CD14-positive monocyte (primary cell): ENCODE measurements at regions not wholly inside any gene's neighbourhood (a gene's known extent, or its start where the extent isn't known, plus 50 kb on each side); places are given as distances from the start of the nearest gene placed in this dataset.

Source experiments
- DNase-seq, 3 donors: peaks; one replicate each; pipeline ENCODE4 v3.0.0-alpha.2; 2011 to 2022
- H2AFZ ChIP-seq: 2 replicates; pipeline ENCODE4 v1.6.0; 2012; ENCODE audit warnings: mild to moderate bottlenecking, low read depth, low read length, inconsistent platforms; ENCODE audit not compliant: insufficient read depth, poor library complexity, severe bottlenecking
- H3K27ac ChIP-seq, 2 donors: 1 replicate in 1 of 2; 2 replicates in 1 of 2; pipeline ENCODE4 v1.5.1; 2012 to 2013; ENCODE audit warnings: low read length in 2 of 2, control low read depth in 1 of 2, inconsistent platforms in 1 of 2, low read depth in 1 of 2, mild to moderate bottlenecking in 1 of 2
- H3K27me3 ChIP-seq, 2 donors: one replicate each; pipeline versions ENCODE4 v1.6.0 to v1.6.1; 2011 to 2013; ENCODE audit warnings: low read length in 2 of 2; ENCODE audit not compliant: control insufficient read depth in 2 of 2, insufficient read depth in 2 of 2
- H3K36me3 ChIP-seq, 2 donors: replicated peaks in 1 of 2; 1 replicate in 1 of 2; 2 replicates in 1 of 2; pipeline versions ENCODE4 v1.5.1 to v1.6.1; 2012 to 2013; ENCODE audit warnings: low read length in 2 of 2, control low read depth in 1 of 2, inconsistent platforms in 1 of 2, mild to moderate bottlenecking in 1 of 2; ENCODE audit not compliant: insufficient read depth in 2 of 2, control insufficient read depth in 1 of 2
- H3K4me1 ChIP-seq, 2 donors: 1 replicate in 1 of 2; 2 replicates in 1 of 2; pipeline versions ENCODE4 v1.5.1 to v1.6.1; 2012 to 2013; ENCODE audit warnings: low read length in 2 of 2, control low read depth in 1 of 2, inconsistent platforms in 1 of 2, mild to moderate bottlenecking in 1 of 2, moderate library complexity in 1 of 2; ENCODE audit not compliant: insufficient read depth in 2 of 2, control insufficient read depth in 1 of 2
- H3K4me2 ChIP-seq: replicated peaks from 2 replicates; pipeline ENCODE3; 2012; ENCODE audit warnings: low read length, moderate library complexity, mild to moderate bottlenecking; ENCODE audit not compliant: poor library complexity, severe bottlenecking; ENCODE audit errors: extremely low read depth
- H3K4me3 ChIP-seq, 3 experiments: fragments of 200-600 bp in 1 of 3; sonication (generic) in 1 of 3; replicated peaks in 1 of 3; 1 replicate in 2 of 3; 2 replicates in 1 of 3; pipeline ENCODE4 v1.5.1; 2011 to 2013; ENCODE audit warnings: low read length in 3 of 3, mild to moderate bottlenecking in 3 of 3, control low read depth in 2 of 3, low read depth in 2 of 3, inconsistent platforms in 1 of 3, moderate library complexity in 1 of 3
- H3K79me2 ChIP-seq: 2 replicates; pipeline ENCODE4 v1.6.0; 2012; ENCODE audit warnings: mild to moderate bottlenecking, control low read depth, inconsistent platforms, low read length, moderate library complexity; ENCODE audit not compliant: insufficient read depth
- H3K9ac ChIP-seq: 2 replicates; pipeline ENCODE4 v1.6.0; 2017; ENCODE audit warnings: low read length, mild to moderate bottlenecking; ENCODE audit not compliant: insufficient read depth, poor library complexity, severe bottlenecking
- H3K9me3 ChIP-seq, 2 donors: replicated peaks in 1 of 2; 1 replicate in 1 of 2; 2 replicates in 1 of 2; pipeline versions ENCODE4 v1.5.1 to v1.6.1; 2012 to 2013; ENCODE audit warnings: low read length in 2 of 2, control low read depth in 1 of 2; ENCODE audit not compliant: control insufficient read depth in 1 of 2, insufficient read depth in 1 of 2
- H4K20me1 ChIP-seq: 2 replicates; pipeline ENCODE4 v1.6.0; 2012; ENCODE audit warnings: mild to moderate bottlenecking, low read length, control low read depth, moderate library complexity; ENCODE audit not compliant: insufficient read depth
- H3K27ac Mint-ChIP-seq, 7 donors: one replicate each; pipeline ENCODE4 v1.8.0; 2020; ENCODE audit warnings: mild to moderate bottlenecking in 7 of 7, mixed read lengths in 7 of 7, moderate library complexity in 6 of 7, inconsistent platforms in 2 of 7
- H3K27me3 Mint-ChIP-seq, 3 donors: one replicate each; pipeline ENCODE4 v1.8.0; 2021 to 2022; ENCODE audit warnings: low read depth in 3 of 3, mild to moderate bottlenecking in 3 of 3, mixed read lengths in 3 of 3, moderate library complexity in 3 of 3, inconsistent platforms in 1 of 3
- H3K36me3 Mint-ChIP-seq, 2 donors: one replicate each; pipeline ENCODE4 v1.8.0; 2020; ENCODE audit warnings: mixed read lengths in 2 of 2, inconsistent platforms in 1 of 2, mild to moderate bottlenecking in 1 of 2
- H3K4me1 Mint-ChIP-seq: one replicate; pipeline ENCODE4 v1.8.0; 2020; ENCODE audit warnings: mild to moderate bottlenecking, mixed read lengths
- H3K4me3 Mint-ChIP-seq, 2 donors: one replicate each; pipeline ENCODE4 v1.8.0; 2020; ENCODE audit warnings: mild to moderate bottlenecking in 2 of 2, mixed read lengths in 2 of 2, moderate library complexity in 1 of 2
- H3K9me3 Mint-ChIP-seq, 7 donors: one replicate each; pipeline ENCODE4 v1.8.0; 2020 to 2022; ENCODE audit warnings: mixed read lengths in 7 of 7, mild to moderate bottlenecking in 6 of 7, moderate library complexity in 6 of 7, inconsistent platforms in 2 of 7
- CTCF ChIP-seq: fragments of 200-600 bp; IDR thresholded peaks from one replicate; pipeline ENCODE4 v1.8.0; 2022; ENCODE audit warnings: antibody characterized with exemption, mild to moderate bottlenecking
- WGBS: methylation state at CpG from one replicate; pipeline ENCODE4 v1.1.5; 2013; ENCODE audit warnings: missing lambda C conversion rate; ENCODE audit not compliant: insufficient coverage; 5-methylcytosine and 5-hydroxymethylcytosine counted together
- intact Hi-C, 2 donors: fragments of 100-400 bp; cut with micrococcal nuclease; formaldehyde crosslinking; loops; one replicate each; pipeline versions ENCODE4 v1.15.0 to v1.15.1; 2023

DNA sequence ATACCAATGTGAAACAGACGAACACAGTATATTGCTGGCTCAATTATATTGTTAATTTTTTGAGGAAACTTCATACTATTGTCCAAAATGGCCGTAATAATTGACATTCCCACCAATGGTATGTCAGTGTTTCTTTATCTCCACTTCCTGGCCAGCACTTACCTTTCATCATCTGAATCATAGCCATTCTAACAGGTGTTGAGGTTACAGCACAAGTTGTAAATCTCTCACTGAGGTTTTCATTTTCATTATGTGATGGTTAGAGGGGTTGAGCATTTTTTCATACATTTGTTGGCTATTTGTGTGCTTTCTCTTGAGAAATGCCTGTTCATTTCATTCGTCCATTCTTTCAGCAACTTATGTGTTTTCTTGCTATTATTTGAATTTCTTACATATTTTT lies 824.0 kb downstream of the UQCRFS1 start:
- H3K4me2 ChIP-seq: no peak overlapping the region
- Mint-ChIP-seq H3K4me3 (no peak overlapping the region), H3K36me3 (no peaks in the 10 kb centered on the region), H3K27me3 (peaks cover 0 to 5% (median 0%) of the 10 kb centered on the region in 3 donors), H3K4me1 (peaks cover 6% of the 10 kb centered on the region), H3K27ac (no peak overlapping the region), H3K9me3 (peaks cover 0 to 5% (median 2%) of the 10 kb centered on the region in 7 donors)
- WGBS: no CpG with 5 or more reads among the region's 3 CpGs
- H3K4me3 ChIP-seq: no peak overlapping the region
- TF ChIP-seq CTCF: no peak
- H2AFZ ChIP-seq: no peak overlapping the region
- H3K9me3 ChIP-seq: peaks cover 0 to 3% of the 10 kb centered on the region in 2 donors
- no peaks in the 10 kb centered on the region for H3K36me3 ChIP-seq
- DNase-seq: no peak
- no peaks in the 10 kb centered on the region for H3K4me1 ChIP-seq
- intact Hi-C loops: no loop called here
- H4K20me1 ChIP-seq: no peaks in the 10 kb centered on the region
- H3K9ac ChIP-seq: no peak overlapping the region
- H3K27ac ChIP-seq: no peak overlapping the region
- H3K27me3 ChIP-seq: no peaks in the 10 kb centered on the region
- no peaks in the 10 kb centered on the region for H3K79me2 ChIP-seq

GRCh38 chr19:28387507-28387906 lies 825.4 kb downstream of the UQCRFS1 start:
- Mint-ChIP-seq H3K4me1 (no peaks in the 10 kb centered on the region), H3K9me3 (peaks cover 0 to 5% (median 2%) of the 10 kb centered on the region in 7 donors), H3K27ac (no peak overlapping the region), H3K27me3 (peaks cover 0 to 5% (median 0%) of the 10 kb centered on the region in 3 donors), H3K4me3 (no peak overlapping the region), H3K36me3 (no peaks in the 10 kb centered on the region)
- Histone ChIP-seq H3K79me2 (no peaks in the 10 kb centered on the region), H3K27me3 (no peaks in the 10 kb centered on the region), H3K27ac (no peak overlapping the region), H3K9ac (no peak overlapping the region), H3K4me3 (no peak overlapping the region), H3K9me3 (peaks cover 0 to 3% of the 10 kb centered on the region in 2 donors), H3K4me2 (no peak overlapping the region), H2AFZ (no peak overlapping the region), H3K4me1 (no peaks in the 10 kb centered on the region), H3K36me3 (no peaks in the 10 kb centered on the region), H4K20me1 (no peaks in the 10 kb centered on the region)
- intact Hi-C loops: no loop called here
- no peak for DNase-seq
- 83% methylated on average over 1 of the region's 4 CpGs for WGBS
- TF ChIP-seq CTCF: no peak
